ENCODE measurements at regions not wholly inside any gene's neighbourhood (a gene's known extent, or its start where the extent isn't known, plus 50 kb on each side); places are given as distances from the start of the nearest gene placed in this dataset.
"Not testable (repeated sequence)": the region's sequence is repeated elsewhere in the genome, so short reads cannot be mapped to it uniquely, and the experiment has no call there.

- DNase-seq, result no peak
These were observed 136.8 kb upstream of the CES5A start for GRCh38 chr16:56011808-56012481.

GRCh38 chr16:56005958-56006357, 130.8 kb upstream of the CES5A start:
- no peak for DNase-seq

GRCh38 chr16:55999683-56000082, 124.5 kb upstream of the CES5A start:
- no peak for DNase-seq

- no peak for DNase-seq
These were observed 117.9 kb upstream of the CES5A start for GRCh38 chr16:55993088-55993487.

GRCh38 chr16:55992551-55992950, 117.4 kb upstream of the CES5A start:
- no peak for DNase-seq

GRCh38 chr16:55991843-55992242, 116.7 kb upstream of the CES5A start:
- DNase-seq, result no peak

- DNase-seq, result no peak
These were observed 114.4 kb upstream of the CES5A start for GRCh38 chr16:55989569-55989907.

GRCh38 chr16:55988850-55989568, 113.8 kb upstream of the CES5A start:
- not testable (repeated sequence) for DNase-seq

- DNase-seq, result no peak
These were observed 112.8 kb upstream of the CES5A start for GRCh38 chr16:55988013-55988412.

- DNase-seq, result no peak
These were observed 107.4 kb upstream of the CES5A start for GRCh38 chr16:55982597-55982996.

- no peak for DNase-seq
These were observed 106.4 kb upstream of the CES5A start for GRCh38 chr16:55981557-55981956.

- DNase-seq, result no peak
These were observed 101.6 kb upstream of the CES5A start for GRCh38 chr16:55976815-55977214.

GRCh38 chr16:55971447-55971846, 96.3 kb upstream of the CES5A start:
- no peak for DNase-seq

- no peak for DNase-seq
These were observed 93.0 kb upstream of the CES5A start for GRCh38 chr16:55968221-55968620.

- peak; percentile 28 for DNase-seq
These were observed 89.8 kb upstream of the CES5A start for GRCh38 chr16:55964923-55965475.

- peak; percentile 92 for DNase-seq
These were observed 80.7 kb upstream of the CES5A start for GRCh38 chr16:55955845-55956244.

- peak; percentile 77 for DNase-seq
These were observed 80.3 kb upstream of the CES5A start for GRCh38 chr16:55955424-55955823.

- DNase-seq, result peak; percentile 50
These were observed 79.7 kb upstream of the CES5A start for GRCh38 chr16:55954906-55955305.

GRCh38 chr16:55949518-55949917, 74.3 kb upstream of the CES5A start:
- no peak for DNase-seq

- DNase-seq, result no peak
These were observed 73.1 kb upstream of the CES5A start for GRCh38 chr16:55948230-55948629.

GRCh38 chr16:55947366-55947765, 72.2 kb upstream of the CES5A start:
- DNase-seq, result no peak

GRCh38 chr16:55944377-55944802, 69.2 kb upstream of the CES5A start:
- DNase-seq, result peak; percentile 79

GRCh38 chr16:55943267-55943666, 68.1 kb upstream of the CES5A start:
- DNase-seq, result no peak

- DNase-seq, result no peak
These were observed 67.6 kb upstream of the CES5A start for GRCh38 chr16:55942821-55943220.
